Liver (tissue), 3 donors: ENCODE measurements at regions not wholly inside any gene's neighbourhood (a gene's known extent, or its start where the extent isn't known, plus 50 kb on each side); places are given as distances from the start of the nearest gene placed in this dataset.

Source experiments
- CTCF ChIP-seq: fragments of 150-350 bp; IDR thresholded peaks from 2 replicates; pipeline ENCODE4 v1.5.1; 2017; ENCODE audit warnings: improper control_type of control experiment, low read depth, low read length; ENCODE audit not compliant: missing input control
- GABPA ChIP-seq, 2 donors: IDR thresholded peaks in 1 of 2; conservative IDR thresholded peaks in 1 of 2; 2 replicates each; pipeline ENCODE4 v1.6.1; 2016; ENCODE audit warnings: antibody characterized with exemption in 2 of 2, mild to moderate bottlenecking in 1 of 2, moderate library complexity in 1 of 2
- MAX ChIP-seq: IDR thresholded peaks from 2 replicates; pipeline ENCODE4 v1.6.1; 2016; ENCODE audit warnings: antibody characterized with exemption
- RAD21 ChIP-seq, 2 donors: IDR thresholded peaks; 2 replicates each; pipeline ENCODE4 v1.6.1; 2016; ENCODE audit warnings: antibody characterized with exemption in 2 of 2, mild to moderate bottlenecking in 2 of 2
- REST ChIP-seq: IDR thresholded peaks from 2 replicates; pipeline ENCODE4 v1.6.1; 2016; ENCODE audit warnings: antibody characterized with exemption, mild to moderate bottlenecking
- TAF1 ChIP-seq: conservative IDR thresholded peaks from 2 replicates; pipeline ENCODE4 v1.6.1; 2016; ENCODE audit warnings: antibody characterized with exemption, mild to moderate bottlenecking
- YY1 ChIP-seq: IDR thresholded peaks from 2 replicates; pipeline ENCODE4 v1.6.1; 2016; ENCODE audit warnings: antibody characterized with exemption, mild to moderate bottlenecking
- donor health status: healthy.
- donor health status: healthy.

- TF ChIP-seq GABPA (IDR thresholded peaks at IDR 0.05 in 1 of 2, conservative IDR thresholded peaks at IDR 0.05 in 1 of 2) (no peak), CTCF (no peak), REST (no peak), TAF1 (no peak), MAX (no peak), RAD21 (IDR thresholded peaks at IDR 0.05) (no peak), YY1 (no peak)
These were observed 54.5 kb upstream of the MC3R start for GRCh38 chr20:56194042-56194441.
